D341Med (cell line): ENCODE measurements at regions not wholly inside any gene's neighbourhood (a gene's known extent, or its start where the extent isn't known, plus 50 kb on each side); places are given as distances from the start of the nearest gene placed in this dataset.

Experiments used
- DNase-seq: peaks from one replicate; pipeline ENCODE4 v3.0.0; 2012; ENCODE audit warnings: low spot score

DNA sequence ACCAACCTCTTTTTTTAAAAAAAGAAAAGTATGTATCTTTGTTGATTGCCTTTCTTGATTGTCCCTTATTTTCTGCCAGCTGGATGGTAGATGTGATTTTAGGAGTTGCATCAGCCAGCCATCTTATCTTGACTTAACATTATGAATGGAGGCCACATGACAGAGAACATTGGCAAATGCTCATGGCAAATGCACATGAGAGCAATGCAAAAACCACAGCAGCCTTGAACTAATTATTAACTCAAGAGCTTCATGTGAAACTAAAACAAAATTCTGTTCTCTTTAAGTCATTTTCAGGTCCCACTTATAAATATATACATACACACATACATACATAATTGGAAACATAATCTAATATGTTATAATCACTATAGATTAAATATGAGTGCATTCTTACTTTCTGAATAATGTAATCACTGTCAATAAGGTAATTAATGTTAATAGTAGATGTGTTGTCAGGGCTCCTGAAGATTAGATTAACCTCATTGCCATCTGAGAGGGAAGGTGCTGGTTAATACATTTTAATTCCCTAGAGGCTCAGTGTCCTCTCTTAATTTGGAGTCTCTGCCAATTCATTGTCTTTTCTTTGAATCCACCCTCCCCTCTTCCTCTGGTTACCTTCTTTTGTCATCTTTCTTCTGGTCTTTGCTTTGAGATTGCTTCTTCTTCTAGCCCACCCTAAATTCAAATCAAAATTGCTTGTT is 962.2 kb downstream of the ADGRL2 start:
- DNase-seq = peak; percentile 30

- DNase-seq = no peak
Measured at GRCh38 chr1:82759035-82759434, 958.3 kb downstream of the ADGRL2 start.

GRCh38 chr1:82755671-82756070 is 954.9 kb downstream of the ADGRL2 start:
- DNase-seq = no peak

- DNase-seq = no peak
Measured at GRCh38 chr1:82755191-82755590, 954.5 kb downstream of the ADGRL2 start.

DNA sequence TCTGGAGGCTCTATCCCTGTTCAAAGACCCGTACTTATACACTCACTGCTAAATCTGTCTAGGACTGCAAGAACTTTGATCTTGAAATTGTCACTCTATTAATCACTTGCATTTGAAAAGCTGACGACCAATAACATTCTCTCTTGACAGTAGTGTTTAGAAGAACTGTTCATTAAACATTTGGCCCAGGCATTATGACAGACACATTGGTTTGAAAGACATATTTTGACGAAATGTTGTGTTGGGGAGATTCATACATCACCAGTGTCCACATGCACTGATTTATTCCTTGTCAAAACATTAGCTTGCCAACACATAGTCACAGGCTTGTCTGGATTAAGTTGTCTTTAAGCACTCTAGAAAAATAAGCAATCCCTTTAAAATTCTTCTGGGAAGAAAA is 951.3 kb downstream of the ADGRL2 start:
- no peak for DNase-seq

DNA sequence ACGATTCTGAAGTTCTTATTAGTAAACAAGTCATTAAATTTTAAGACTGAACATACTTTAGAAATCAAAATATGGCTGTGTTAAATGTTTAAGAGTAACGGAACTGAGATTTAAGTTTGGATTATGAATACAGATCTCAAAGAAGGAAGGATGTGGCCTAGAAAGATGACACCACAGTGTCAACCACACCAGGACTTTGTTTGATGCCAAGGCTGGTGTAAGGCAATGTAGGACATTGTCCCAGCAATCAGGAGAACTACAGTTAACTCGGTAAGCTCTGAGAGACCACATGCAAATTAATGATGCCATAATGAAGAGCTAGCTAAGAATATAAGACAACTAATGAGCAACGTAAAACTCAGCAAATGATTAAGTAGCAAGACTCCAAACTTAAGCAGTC is 932.9 kb downstream of the ADGRL2 start:
- no peak for DNase-seq

- no peak for DNase-seq
Measured at GRCh38 chr1:82731216-82731615, 930.5 kb downstream of the ADGRL2 start.

DNA sequence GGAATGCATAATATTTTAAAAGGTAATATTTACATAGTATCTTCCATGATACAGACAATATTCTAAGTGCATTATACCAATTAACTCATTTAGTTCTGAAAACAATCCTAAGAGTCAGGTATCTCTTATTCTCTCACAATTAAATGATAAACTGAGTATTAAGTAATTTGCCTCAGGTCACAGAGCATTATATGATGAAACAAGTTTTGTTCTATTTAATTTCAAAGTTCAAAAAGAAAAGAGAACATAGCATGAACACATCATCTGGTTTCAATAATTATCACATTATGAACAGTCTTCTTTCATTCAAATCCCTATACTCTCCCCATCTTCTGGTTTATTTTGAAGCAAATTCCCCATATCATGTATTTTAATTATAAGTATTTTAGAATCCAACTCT is 927.5 kb downstream of the ADGRL2 start:
- no peak for DNase-seq

- DNase-seq = no peak
Measured at GRCh38 chr1:82724246-82724645, 923.5 kb downstream of the ADGRL2 start.

DNA sequence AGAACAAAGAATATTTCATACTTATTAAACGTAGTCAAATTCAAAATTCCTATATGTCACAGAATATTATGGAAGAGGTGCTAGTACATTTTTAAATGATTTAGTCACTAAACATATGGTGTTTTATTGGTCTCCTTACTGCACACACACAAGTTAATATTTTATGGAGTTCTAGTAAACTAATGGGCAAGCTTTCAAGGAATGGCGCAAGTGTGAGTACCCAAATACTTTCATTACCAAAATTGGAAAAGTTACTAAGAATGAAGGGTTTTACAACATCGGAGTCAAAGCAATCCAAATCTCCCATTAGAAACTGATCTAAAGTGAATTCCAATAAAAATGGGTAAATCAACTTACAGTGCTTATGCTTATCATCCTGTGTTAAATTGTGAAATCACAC is 921.9 kb downstream of the ADGRL2 start:
- DNase-seq = no peak

GRCh38 chr1:82721702-82722101 is 921.0 kb downstream of the ADGRL2 start:
- no peak for DNase-seq

DNA sequence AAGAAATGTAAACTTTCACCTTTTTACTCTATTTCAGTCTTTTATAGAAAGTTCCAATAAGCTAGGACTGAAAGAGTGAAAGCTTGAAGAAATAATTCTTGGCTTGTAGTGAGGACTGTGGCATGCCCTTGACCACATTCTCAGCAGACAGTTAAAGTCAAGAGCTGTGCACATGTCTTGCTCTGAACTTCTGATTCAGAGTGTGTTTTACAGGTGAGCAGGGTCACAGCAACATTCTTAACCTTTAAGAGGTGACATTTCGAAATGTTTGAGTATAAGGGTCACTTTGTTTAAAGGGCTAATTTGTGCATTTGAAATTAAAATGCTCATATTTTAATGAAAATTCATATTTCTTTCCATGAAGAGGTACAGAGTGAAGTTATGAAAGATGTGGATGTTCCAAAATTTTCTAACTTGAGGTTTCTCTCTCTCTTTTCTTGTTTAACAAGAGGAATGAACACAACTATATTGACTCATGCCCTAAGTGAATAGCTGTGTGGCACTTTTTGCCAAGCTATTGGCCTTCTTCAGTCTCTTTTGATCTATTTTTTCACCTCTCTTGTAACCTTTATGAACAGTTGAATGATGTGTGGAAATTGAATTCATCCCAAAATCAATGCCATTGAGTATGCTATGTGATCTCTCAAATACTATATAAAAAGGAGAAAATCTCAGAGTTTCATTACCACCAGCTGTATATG is 918.1 kb downstream of the ADGRL2 start:
- DNase-seq = no peak

- DNase-seq = no peak
Measured at GRCh38 chr1:82710091-82710490, 909.4 kb downstream of the ADGRL2 start.

DNA sequence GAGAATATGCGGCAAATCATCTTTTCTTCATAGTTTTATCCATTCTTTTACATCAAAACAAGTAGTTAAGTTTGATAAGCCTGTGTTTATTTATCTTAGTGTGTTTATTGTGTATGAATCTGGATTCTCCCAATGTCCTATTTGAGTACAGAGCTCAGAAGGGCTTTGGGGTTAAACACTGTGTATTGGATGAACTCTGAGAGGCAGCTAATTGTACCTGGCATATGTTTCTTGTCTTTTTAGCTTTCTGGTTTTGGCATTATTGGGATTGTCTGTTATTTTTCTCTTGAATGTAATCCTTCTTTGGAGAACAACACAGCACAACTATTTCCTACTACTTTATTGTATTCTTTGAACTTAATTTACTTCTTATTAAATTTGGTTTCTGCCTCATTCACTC is 906.9 kb downstream of the ADGRL2 start:
- no peak for DNase-seq

DNA sequence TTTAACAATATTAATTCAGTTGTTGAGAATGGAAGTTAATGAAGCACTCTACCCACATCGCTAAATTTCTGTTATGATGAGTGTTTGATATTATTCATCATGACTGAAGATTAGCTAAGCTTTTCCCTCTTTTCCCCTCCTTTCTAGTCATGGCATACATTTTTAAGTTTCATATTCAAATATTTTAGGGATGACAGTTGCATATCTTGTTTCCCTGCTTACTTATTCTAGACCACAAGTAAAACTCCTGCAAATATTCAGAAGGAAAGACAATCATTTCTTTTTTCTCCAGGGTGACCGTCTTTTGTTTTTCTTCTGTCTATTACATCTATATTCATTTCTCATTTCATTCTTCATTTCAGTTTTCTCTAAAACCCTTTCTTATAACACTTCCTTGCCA is 906.0 kb downstream of the ADGRL2 start:
- no peak for DNase-seq

GRCh38 chr1:82704966-82705365 is 904.2 kb downstream of the ADGRL2 start:
- DNase-seq = no peak

GRCh38 chr1:82704393-82704792 is 903.7 kb downstream of the ADGRL2 start:
- no peak for DNase-seq

GRCh38 chr1:82703951-82704350 is 903.2 kb downstream of the ADGRL2 start:
- DNase-seq = no peak

DNA sequence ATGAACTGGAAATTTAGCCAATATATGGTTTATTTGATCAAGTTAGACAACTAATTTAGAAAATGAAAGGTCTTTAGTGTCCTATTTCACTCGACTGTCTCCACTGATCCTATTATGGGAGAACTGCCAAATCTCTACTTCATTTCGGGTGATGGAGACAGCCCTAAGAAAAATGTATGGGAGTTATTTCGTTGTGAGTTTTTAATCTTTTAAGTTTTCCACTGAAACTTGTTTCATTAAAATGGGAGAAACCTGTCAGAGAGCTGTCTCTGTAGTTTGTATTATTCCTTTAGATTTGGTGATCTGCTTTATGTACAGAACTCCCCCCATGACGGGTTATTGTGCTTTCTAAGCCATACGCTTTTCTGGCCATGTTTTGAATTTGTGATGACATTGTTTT is 899.7 kb downstream of the ADGRL2 start:
- DNase-seq = no peak

- DNase-seq = peak; percentile 14
Measured at GRCh38 chr1:82697965-82698364, 897.2 kb downstream of the ADGRL2 start.

- no peak for DNase-seq
Measured at GRCh38 chr1:82695443-82695842, 894.7 kb downstream of the ADGRL2 start.

DNA sequence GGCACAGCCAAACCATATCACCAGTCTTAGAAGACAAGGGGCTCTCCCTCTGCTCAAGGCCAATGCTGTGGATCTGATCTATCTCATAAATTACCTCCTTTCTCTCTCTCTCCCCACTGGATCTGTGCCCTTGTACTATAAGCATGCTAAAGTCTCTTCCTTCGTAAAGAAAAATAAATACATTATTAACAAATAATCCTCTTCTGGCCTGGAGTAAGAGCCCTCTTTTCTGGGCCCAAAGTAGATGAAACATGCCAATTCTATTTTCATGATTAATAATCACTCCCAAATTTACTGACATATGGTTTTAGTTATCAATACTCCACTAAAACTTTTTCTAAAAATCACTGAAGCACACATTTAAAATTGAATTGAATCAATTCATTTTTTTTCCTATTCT is 889.7 kb downstream of the ADGRL2 start:
- DNase-seq = no peak

GRCh38 chr1:82689217-82689616 is 888.5 kb downstream of the ADGRL2 start:
- DNase-seq = no peak

DNA sequence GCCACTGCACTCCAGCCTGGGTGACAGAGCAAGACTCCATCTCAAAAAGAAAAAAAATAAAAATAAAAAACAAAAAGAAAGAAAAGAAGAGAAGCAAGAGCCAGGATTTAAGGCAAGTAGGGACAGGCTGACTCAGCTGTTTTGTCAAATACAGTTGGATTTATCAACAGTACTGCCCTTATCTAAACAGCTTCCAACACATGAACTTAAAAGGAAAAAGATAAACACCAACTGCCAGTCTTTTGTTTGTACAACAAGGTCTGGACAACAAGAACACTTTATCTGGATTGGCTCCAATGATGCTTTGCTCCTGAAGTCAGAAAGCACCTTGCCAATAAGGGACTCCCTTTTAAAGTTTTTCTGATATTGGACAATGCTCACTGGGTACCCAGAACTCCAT is 886.0 kb downstream of the ADGRL2 start:
- no peak for DNase-seq
